ENCODE measurements at regions not wholly inside any gene's neighbourhood (a gene's known extent, or its start where the extent isn't known, plus 50 kb on each side); places are given as distances from the start of the nearest gene placed in this dataset.

DNA sequence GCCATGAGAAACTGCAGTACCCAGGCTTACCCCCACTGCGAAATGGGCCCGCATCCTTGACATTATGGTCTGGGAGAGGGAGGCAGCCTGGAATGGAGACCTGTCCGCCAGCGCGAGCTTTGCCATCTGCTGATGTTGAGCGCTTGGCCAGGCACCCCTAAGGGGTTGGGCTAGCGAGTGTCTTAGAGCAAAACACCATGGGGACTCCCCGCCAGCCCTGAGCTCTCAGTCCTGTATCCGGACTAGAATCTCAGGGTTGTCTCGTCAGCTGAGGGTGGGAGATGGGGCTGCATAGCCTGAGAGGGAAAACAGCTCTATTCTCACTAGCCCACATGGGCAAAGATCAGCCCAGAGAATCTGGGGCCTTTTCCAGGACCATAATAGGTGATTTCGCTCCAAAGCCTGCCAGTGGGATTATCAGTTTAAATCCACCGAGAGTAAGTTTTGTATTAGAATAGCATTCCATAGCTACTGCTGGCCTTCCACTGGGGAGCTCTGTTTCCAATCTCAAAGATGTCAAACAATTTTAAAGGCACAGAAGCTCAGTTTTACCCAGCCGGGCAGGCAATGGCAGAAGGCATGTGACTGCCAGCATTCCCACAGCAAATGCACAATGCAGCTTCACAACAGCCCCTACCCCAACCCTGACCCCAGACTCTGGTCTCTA is 167.5 kb upstream of the TPM1 start:
- no peak overlapping the region for H3K4me3 ChIP-seq (ENCODE audit: control insufficient read depth, low read depth, low read length)
- no peak for DNase-seq (ENCODE audit: low read depth)
- TF ChIP-seq, protein P1, sequence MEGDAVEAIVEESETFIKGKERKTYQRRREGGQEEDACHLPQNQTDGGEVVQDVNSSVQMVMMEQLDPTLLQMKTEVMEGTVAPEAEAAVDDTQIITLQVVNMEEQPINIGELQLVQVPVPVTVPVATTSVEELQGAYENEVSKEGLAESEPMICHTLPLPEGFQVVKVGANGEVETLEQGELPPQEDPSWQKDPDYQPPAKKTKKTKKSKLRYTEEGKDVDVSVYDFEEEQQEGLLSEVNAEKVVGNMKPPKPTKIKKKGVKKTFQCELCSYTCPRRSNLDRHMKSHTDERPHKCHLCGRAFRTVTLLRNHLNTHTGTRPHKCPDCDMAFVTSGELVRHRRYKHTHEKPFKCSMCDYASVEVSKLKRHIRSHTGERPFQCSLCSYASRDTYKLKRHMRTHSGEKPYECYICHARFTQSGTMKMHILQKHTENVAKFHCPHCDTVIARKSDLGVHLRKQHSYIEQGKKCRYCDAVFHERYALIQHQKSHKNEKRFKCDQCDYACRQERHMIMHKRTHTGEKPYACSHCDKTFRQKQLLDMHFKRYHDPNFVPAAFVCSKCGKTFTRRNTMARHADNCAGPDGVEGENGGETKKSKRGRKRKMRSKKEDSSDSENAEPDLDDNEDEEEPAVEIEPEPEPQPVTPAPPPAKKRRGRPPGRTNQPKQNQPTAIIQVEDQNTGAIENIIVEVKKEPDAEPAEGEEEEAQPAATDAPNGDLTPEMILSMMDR (IDR thresholded peaks at IDR 0.05; ENCODE audit: control insufficient read depth, insufficient read depth, low read depth, low read length, missing control alignments) = no peak

DNA sequence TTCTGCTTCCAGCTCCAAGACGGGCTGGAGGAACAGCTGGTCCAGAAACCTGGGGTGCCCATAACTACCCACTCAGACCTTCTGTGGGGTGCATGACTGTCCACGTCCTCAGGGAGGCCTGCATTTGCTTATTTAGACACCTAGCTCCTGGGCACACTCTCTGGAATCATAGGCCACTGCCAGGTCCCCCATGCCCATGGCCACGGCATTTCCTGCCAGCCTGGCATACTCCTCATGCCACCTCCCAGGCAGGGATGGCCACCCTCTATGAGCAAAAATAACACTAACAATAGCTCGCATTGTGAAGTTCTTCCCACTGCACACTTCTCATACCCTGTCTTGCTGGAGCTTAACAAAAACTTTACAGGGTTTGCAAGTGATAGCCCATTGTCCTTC is 166.9 kb upstream of the TPM1 start:
- no peak overlapping the region for H3K4me3 ChIP-seq (ENCODE audit: control insufficient read depth, low read depth, low read length)
- no peak for DNase-seq (ENCODE audit: low read depth)
- TF ChIP-seq, protein P1 (IDR thresholded peaks at IDR 0.05; ENCODE audit: control insufficient read depth, insufficient read depth, low read depth, low read length, missing control alignments) = no peak

DNA sequence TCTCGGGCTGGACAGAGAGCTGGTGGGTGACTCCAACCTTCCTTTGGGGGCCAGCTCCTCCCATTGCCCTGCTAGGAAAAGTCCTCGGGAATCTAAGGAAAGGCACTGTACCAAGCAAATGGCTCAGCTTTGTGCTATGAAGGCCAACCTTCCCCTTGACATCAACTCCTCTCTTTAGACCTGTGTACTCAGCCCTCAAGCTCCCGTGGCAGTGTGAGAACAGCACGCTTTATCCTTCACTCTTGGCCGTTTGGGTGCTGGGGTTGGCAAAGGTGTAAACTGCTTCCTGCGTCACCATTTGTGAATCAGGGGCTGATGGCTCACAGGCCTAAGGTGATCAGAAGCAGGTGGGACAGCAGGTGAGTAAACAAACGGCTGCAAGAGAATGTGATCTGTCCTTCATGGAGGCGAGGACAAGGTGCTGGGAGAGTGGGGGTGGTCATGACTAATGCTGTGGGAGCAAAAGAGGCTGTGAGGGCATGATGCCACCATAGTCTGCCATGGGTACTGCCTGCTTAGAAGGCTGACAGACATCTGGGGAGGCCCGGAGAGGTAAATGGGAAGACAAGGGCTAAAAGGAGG is 165.2 kb upstream of the TPM1 start:
- H3K4me3 ChIP-seq (ENCODE audit: control insufficient read depth, low read depth, low read length) = no peak overlapping the region
- no peak for DNase-seq (ENCODE audit: low read depth)
- TF ChIP-seq, protein P1 (IDR thresholded peaks at IDR 0.05; ENCODE audit: control insufficient read depth, insufficient read depth, low read depth, low read length, missing control alignments) = no peak

DNA sequence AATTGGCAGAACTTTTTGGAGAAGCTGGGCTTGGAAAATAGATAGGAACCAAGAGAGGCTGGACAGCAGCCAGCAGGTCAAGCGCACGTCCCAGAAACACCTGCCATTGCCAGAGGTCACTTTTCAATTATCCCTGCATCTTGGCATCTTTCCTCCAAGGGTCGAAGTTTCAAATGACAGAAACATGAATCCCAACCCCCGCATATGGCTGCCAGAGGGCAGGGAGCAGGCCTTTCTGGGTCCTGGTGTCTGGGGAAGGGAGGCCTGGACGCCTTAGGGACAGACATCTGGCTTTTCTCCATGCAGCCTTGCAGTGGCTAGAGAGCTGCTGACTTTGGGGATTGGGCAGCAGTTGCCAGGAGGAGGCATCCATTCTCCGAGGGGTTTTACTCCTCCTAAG is 164.5 kb upstream of the TPM1 start:
- H3K4me3 ChIP-seq (ENCODE audit: control insufficient read depth, low read depth, low read length) = no peak overlapping the region
- no peak for DNase-seq (ENCODE audit: low read depth)
- TF ChIP-seq, protein P1 (IDR thresholded peaks at IDR 0.05; ENCODE audit: control insufficient read depth, insufficient read depth, low read depth, low read length, missing control alignments) = no peak

DNA sequence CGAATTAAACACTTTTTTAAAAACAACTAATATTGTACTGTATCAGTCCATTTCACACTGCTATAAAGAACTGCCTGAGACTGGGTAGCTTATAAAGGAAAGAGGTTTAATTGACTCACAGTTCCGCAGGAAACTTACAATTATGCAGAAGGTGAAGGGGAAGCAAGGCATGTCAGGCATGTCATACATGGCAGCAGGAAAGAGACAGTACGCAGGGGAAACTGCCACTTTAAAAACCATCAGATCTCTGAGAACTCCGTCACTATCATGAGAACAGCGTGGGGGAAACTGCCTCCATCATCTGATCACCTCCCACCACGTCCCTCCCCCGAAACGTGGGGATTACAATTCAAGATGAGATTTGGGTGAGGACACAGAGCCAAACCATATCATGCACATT is 162.8 kb upstream of the TPM1 start:
- TF ChIP-seq, protein P1 (IDR thresholded peaks at IDR 0.05; ENCODE audit: control insufficient read depth, insufficient read depth, low read depth, low read length, missing control alignments) = no peak
- no peak overlapping the region for H3K4me3 ChIP-seq (ENCODE audit: control insufficient read depth, low read depth, low read length)
- no peak for DNase-seq (ENCODE audit: low read depth)

DNA sequence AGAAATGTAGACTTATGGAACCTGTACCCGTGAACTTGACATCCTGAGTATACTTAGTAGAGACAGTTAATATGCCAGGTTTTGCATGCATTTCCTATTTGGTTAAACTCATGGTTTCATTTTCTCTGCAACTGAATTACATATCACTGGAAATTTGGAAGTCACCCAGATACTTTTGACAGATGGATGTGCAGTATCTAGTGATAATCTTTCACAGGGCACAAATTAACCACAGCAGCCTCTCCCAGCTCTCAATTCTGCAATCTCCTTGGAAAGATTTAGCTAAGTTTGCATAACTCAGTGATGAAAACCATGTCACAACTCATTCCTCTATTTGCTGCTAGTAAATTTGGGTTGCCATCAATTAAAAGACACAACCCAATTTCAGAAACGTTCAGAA is 162.3 kb upstream of the TPM1 start:
- DNase-seq (ENCODE audit: low read depth) = peak; percentile 71
- H3K4me3 ChIP-seq (ENCODE audit: control insufficient read depth, low read depth, low read length) = no peak overlapping the region
- TF ChIP-seq, protein P1 (IDR thresholded peaks at IDR 0.05; ENCODE audit: control insufficient read depth, insufficient read depth, low read depth, low read length, missing control alignments) = no peak

Data from AG09309 (cell line).